ENCODE measurements at regions not wholly inside any gene's neighbourhood (a gene's known extent, or its start where the extent isn't known, plus 50 kb on each side); places are given as distances from the start of the nearest gene placed in this dataset.

GRCh38 chr10:113292743-113293142, 260.1 kb upstream of the HABP2 start:
- FAIRE-seq = no peak

- no peak for FAIRE-seq
Observed at GRCh38 chr10:113293167-113293566, 259.7 kb upstream of the HABP2 start.

GRCh38 chr10:113294868-113295267, 258.0 kb upstream of the HABP2 start:
- no peak for FAIRE-seq

- FAIRE-seq = no peak
Observed at GRCh38 chr10:113297226-113297625, 255.6 kb upstream of the HABP2 start.

GRCh38 chr10:113298616-113299015, 254.2 kb upstream of the HABP2 start:
- no peak for FAIRE-seq

- no peak for FAIRE-seq
Observed at GRCh38 chr10:113300201-113300600, 252.7 kb upstream of the HABP2 start.

- FAIRE-seq = no peak
Observed at GRCh38 chr10:113300617-113301016, 252.2 kb upstream of the HABP2 start.

- no peak for FAIRE-seq
Observed at GRCh38 chr10:113301342-113301984, 251.4 kb upstream of the HABP2 start.

- no peak for FAIRE-seq
Observed at GRCh38 chr10:113302062-113302461, 250.8 kb upstream of the HABP2 start.

- no peak for FAIRE-seq
Observed at GRCh38 chr10:113303544-113304146, 249.2 kb upstream of the HABP2 start.

- no peak for FAIRE-seq
Observed at GRCh38 chr10:113304726-113305125, 248.1 kb upstream of the HABP2 start.

- FAIRE-seq = no peak
Observed at GRCh38 chr10:113305871-113306270, 247.0 kb upstream of the HABP2 start.

- FAIRE-seq = no peak
Observed at GRCh38 chr10:113309791-113310190, 243.1 kb upstream of the HABP2 start.

- FAIRE-seq = no peak
Observed at GRCh38 chr10:113310347-113310746, 242.5 kb upstream of the HABP2 start.

- FAIRE-seq = no peak
Observed at GRCh38 chr10:113313048-113313602, 239.7 kb upstream of the HABP2 start.

GRCh38 chr10:113313722-113314121, 239.1 kb upstream of the HABP2 start:
- no peak for FAIRE-seq

- FAIRE-seq = no peak
Observed at GRCh38 chr10:113316506-113316905, 236.3 kb upstream of the HABP2 start.

GRCh38 chr10:113317489-113317888, 235.4 kb upstream of the HABP2 start:
- no peak for FAIRE-seq

- no peak for FAIRE-seq
Observed at GRCh38 chr10:113319479-113319878, 233.4 kb upstream of the HABP2 start.

GRCh38 chr10:113320211-113320610, 232.6 kb upstream of the HABP2 start:
- FAIRE-seq = no peak

- no peak for FAIRE-seq
Observed at GRCh38 chr10:113320987-113321386, 231.9 kb upstream of the HABP2 start.

- no peak for FAIRE-seq
Observed at GRCh38 chr10:113322843-113323242, 230.0 kb upstream of the HABP2 start.

- no peak for FAIRE-seq
Observed at GRCh38 chr10:113323985-113324384, 228.9 kb upstream of the HABP2 start.
